ENCODE measurements at regions not wholly inside any gene's neighbourhood (a gene's known extent, or its start where the extent isn't known, plus 50 kb on each side); places are given as distances from the start of the nearest gene placed in this dataset.

DNA sequence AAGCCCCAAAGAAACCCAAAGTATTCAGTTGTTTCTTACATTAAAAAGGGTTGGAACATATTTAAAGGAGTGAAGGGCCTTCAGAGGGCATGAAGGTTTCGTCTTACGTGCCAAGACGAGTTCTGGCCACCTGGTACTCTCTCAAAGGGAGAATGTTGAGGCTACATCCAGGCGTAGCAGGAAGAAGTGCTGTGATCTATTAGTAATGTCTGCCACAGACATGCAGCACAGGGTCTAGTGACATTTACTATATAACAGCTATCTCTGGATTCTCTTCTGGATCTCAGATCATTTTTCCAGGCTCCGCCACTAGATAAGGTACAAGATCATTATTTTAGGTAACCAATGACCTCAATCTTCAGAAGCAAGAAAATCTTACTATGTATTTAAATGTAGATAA lies 76.5 kb upstream of the ARID5B start:
- H3K4me3 ChIP-seq: no peak overlapping the region
- H3K27ac ChIP-seq: peak overlapping the region; percentile 54 to 67
- ATAC-seq: no peak
- H3K36me3 ChIP-seq: no peaks in the 10 kb centered on the region
- no peaks in the 10 kb centered on the region for H3K4me1 ChIP-seq
- intact Hi-C loops (cut with DNase I): no loop called here
- H3K9me3 ChIP-seq: no peaks in the 10 kb centered on the region
- DNase-seq: no peak
- H3K27me3 ChIP-seq: no peaks in the 10 kb centered on the region
- no peak for TF ChIP-seq CTCF (IDR thresholded peaks at IDR 0.05)

GRCh38 chr10:61825628-61826027 lies 75.9 kb upstream of the ARID5B start:
- DNase-seq (no peak), ATAC-seq (peak; percentile 80)
- Histone ChIP-seq H3K4me1 (no peaks in the 10 kb centered on the region), H3K9me3 (no peaks in the 10 kb centered on the region), H3K27me3 (no peaks in the 10 kb centered on the region), H3K36me3 (no peaks in the 10 kb centered on the region), H3K27ac (peak overlapping the region; percentile 30 to 54), H3K4me3 (no peak overlapping the region)
- TF ChIP-seq CTCF (IDR thresholded peaks at IDR 0.05): no peak
- intact Hi-C loops (cut with DNase I): no loop called here

DNA sequence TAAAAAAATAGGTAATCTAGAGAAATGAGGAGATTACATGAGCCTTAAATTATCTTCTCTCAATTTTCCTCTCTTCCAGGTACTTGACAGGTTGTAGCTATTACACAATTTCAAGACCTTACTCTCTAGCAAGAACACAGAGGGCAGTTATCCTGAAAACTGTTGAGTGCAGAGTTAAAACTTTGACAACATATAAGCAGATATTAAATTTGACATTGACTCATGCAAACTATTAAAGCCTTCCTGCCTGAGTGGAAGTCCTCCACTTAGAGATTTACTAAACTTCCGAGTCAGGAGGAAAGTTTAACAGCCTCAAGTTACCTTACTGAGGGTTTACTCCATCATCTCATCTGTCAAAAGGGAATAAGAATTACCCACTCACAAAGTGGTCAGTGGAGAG lies 73.5 kb upstream of the ARID5B start:
- Histone ChIP-seq H3K4me3 (no peak overlapping the region), H3K27ac (no peak overlapping the region), H3K36me3 (no peaks in the 10 kb centered on the region), H3K9me3 (no peaks in the 10 kb centered on the region), H3K27me3 (no peaks in the 10 kb centered on the region), H3K4me1 (peaks cover 0 to 7% of the 10 kb centered on the region in 2 donors)
- intact Hi-C loops (cut with DNase I): no loop called here
- no peak for DNase-seq
- TF ChIP-seq CTCF (IDR thresholded peaks at IDR 0.05): no peak
- ATAC-seq: peak; percentile 57

GRCh38 chr10:61828788-61829187 lies 72.7 kb upstream of the ARID5B start:
- Histone ChIP-seq H3K27ac (no peak overlapping the region), H3K36me3 (no peaks in the 10 kb centered on the region), H3K9me3 (no peaks in the 10 kb centered on the region), H3K4me1 (peaks cover 0 to 8% of the 10 kb centered on the region in 2 donors), H3K27me3 (no peaks in the 10 kb centered on the region), H3K4me3 (no peak overlapping the region)
- DNase-seq: no peak
- intact Hi-C loops (cut with DNase I): no loop called here
- ATAC-seq: no peak
- TF ChIP-seq CTCF (IDR thresholded peaks at IDR 0.05): no peak

DNA sequence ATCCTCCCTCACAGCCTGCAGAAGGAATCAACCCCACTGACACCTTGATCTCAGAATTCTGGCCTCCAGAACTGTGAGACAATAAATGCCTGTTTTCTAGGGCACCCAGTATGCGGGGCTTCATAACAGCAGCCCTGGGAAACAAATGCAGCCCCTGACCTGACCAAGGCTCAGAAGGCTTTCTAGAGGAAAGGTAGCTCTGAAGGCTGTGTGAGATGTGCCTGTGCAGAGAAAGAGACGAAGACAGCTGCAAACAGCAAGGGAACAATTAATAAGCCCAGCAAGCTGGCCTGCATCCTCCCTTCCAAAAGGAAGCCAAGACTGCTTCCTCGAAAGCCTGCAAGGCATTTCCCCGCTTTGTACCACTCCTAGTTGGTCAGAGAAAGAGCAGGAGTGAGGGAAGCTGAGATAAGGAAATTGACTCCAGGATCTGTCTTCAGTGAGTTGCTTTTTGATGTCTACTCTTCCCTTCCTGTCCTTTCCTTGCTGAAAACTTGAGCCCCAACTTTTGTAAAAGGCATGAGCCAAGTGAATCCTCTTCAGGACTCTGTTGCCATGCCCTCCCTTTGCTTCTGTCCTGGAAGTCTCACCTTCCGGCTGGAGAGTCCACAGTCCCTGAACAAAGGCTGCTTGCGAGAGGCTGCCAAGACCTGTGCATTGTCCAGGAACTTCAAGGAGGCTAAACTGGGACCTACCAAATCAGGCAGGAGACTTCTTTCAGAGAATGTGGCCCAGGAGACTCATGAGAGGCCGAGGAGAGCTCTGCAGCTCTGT lies 71.2 kb upstream of the ARID5B start:
- intact Hi-C loops (cut with DNase I): no loop called here
- DNase-seq: no peak
- no peak for ATAC-seq

More for the DNA sequence above, 71.2 kb upstream of the ARID5B start:
- Histone ChIP-seq H3K4me3 (no peak overlapping the region), H3K27me3 (no peaks in the 10 kb centered on the region), H3K4me1 (peaks cover 1 to 13% of the 10 kb centered on the region in 2 donors), H3K36me3 (no peaks in the 10 kb centered on the region), H3K27ac (peak overlapping the region in 1 of 2 donors; percentile 21), H3K9me3 (no peaks in the 10 kb centered on the region)
- TF ChIP-seq CTCF (IDR thresholded peaks at IDR 0.05): no peak

All from left lung (tissue), 4 donors.